HepG2 (cell line): ENCODE measurements at regions not wholly inside any gene's neighbourhood (a gene's known extent, or its start where the extent isn't known, plus 50 kb on each side); places are given as distances from the start of the nearest gene placed in this dataset.

Experiments
- ATAC-seq: fragments of 200-7000 bp; cut with Tn5 transposase; 3 replicates; pipeline ENCODE4 v1.9.1; 2020; ENCODE audit warnings: mild to moderate bottlenecking, moderate library complexity
- BruUV-seq: library from RNA; stranded (reverse); fragments of 400-500 nt; replicated peaks from 2 replicates; lab custom pipeline; 2021; lab: Mats Ljungman, UMichigan
- CTCF ChIA-PET: fragments of 300-600 bp; formaldehyde crosslinking; extraction: SDS; loops from one replicate; lab custom pipeline; 2021; ENCODE audit warnings: low total read pairs, inconsistent platforms, low intra/inter-chr PET ratio; lab: Yijun Ruan, JAX
- POLR2A ChIA-PET: fragments of 350-600 bp; sonication (Branson Sonifier 250); formaldehyde crosslinking; loops from one replicate; lab custom pipeline; 2020; ENCODE audit warnings: antibody characterized with exemption, inconsistent platforms; lab: Yijun Ruan, JAX
- DNase-seq: peaks from one replicate; pipeline ENCODE4 v3.0.0-alpha.2; 2015; ENCODE audit warnings: low spot score
- FAIRE-seq: peaks from 3 replicates; lab custom pipeline; 2011; peaks lifted over from hg19 to GRCh38; lab: Jason Lieb, UNC
- H2AFZ ChIP-seq: one replicate; pipeline ENCODE4 v1.6.1; 2011; ENCODE audit warnings: low read length, inconsistent platforms
- H3K27ac ChIP-seq: fragments of 300-600 bp; 3 replicates; pipeline ENCODE4 v1.8.0; 2011; ENCODE audit warnings: mixed run types, mild to moderate bottlenecking, mixed read lengths, low read length, inconsistent platforms; ENCODE audit not compliant: insufficient read depth; ENCODE audit errors: extremely low read length
- H3K27me3 ChIP-seq, 2 experiments: fragments of 200-600 bp in 1 of 2; 2 replicates in 1 of 2; 3 replicates in 1 of 2; pipeline versions ENCODE4 v1.6.0 to v1.8.0; 2011; ENCODE audit warnings: low read length in 2 of 2, mild to moderate bottlenecking in 2 of 2, moderate library complexity in 2 of 2, inconsistent platforms in 1 of 2; ENCODE audit not compliant: insufficient read depth in 2 of 2, control insufficient read depth in 1 of 2
- H3K36me3 ChIP-seq, 2 experiments: fragments of 200-600 bp in 1 of 2; replicated peaks in 1 of 2; 2 replicates in 1 of 2; 3 replicates in 1 of 2; pipeline versions ENCODE4 v1.5.1 to v1.8.0; 2011; ENCODE audit warnings: low read length in 2 of 2, inconsistent platforms in 1 of 2; ENCODE audit not compliant: insufficient read depth in 2 of 2, control insufficient read depth in 1 of 2
- H3K4me1 ChIP-seq: 2 replicates; pipeline ENCODE4 v1.5.1; 2012; ENCODE audit warnings: low read length, inconsistent platforms; ENCODE audit not compliant: insufficient read depth
- H3K4me2 ChIP-seq: 2 replicates; pipeline ENCODE4 v1.6.0; 2011; ENCODE audit warnings: low read depth, low read length, inconsistent platforms
- H3K4me3 ChIP-seq, 3 experiments: fragments of 200-600 bp in 1 of 3; sonication (generic), shearing (Covaris generic) in 1 of 3; replicated peaks in 1 of 3; 2 replicates each; pipeline ENCODE4 v1.5.1; 2011 to 2016; ENCODE audit warnings: low read length in 3 of 3, inconsistent platforms in 2 of 3, low read depth in 2 of 3, mild to moderate bottlenecking in 2 of 3, control low read depth in 1 of 3, mixed read lengths in 1 of 3; ENCODE audit not compliant: insufficient read depth in 1 of 3
- H3K79me2 ChIP-seq: one replicate; pipeline ENCODE4 v1.6.1; 2011; ENCODE audit warnings: low read length, inconsistent platforms; ENCODE audit not compliant: insufficient read depth
- H3K9ac ChIP-seq: 2 replicates; pipeline ENCODE4 v1.6.0; 2011; ENCODE audit warnings: mild to moderate bottlenecking, low read depth, low read length, inconsistent platforms; ENCODE audit not compliant: insufficient read depth
- H3K9me3 ChIP-seq: 2 replicates; pipeline ENCODE4 v1.5.1; 2012; ENCODE audit warnings: mild to moderate bottlenecking, low read length
- H4K20me1 ChIP-seq: 2 replicates; pipeline ENCODE4 v1.6.0; 2011; ENCODE audit warnings: inconsistent platforms, mild to moderate bottlenecking, low read length, moderate library complexity; ENCODE audit not compliant: insufficient read depth
- ATF7 ChIP-seq, 2 experiments: fragments of 450-650 bp in 1 of 2; sonication (generic) in 1 of 2; formaldehyde crosslinking in 1 of 2; IDR thresholded peaks; 2 replicates each; pipeline versions ENCODE4 v1.4.0 to v1.6.1; 2016 to 2020; ENCODE audit warnings: antibody characterized with exemption in 1 of 2, mild to moderate bottlenecking in 1 of 2, missing genetic modification reagents in 1 of 2
- HOMEZ ChIP-seq: IDR thresholded peaks from 2 replicates; pipeline ENCODE4 v1.6.1; 2016; ENCODE audit warnings: low read depth
- MAZ ChIP-seq, 2 experiments: sonication (generic) in 1 of 2; formaldehyde crosslinking in 1 of 2; IDR thresholded peaks; 2 replicates each; pipeline versions ENCODE4 v1.5.0 to v1.6.1; 2012 to 2020; ENCODE audit warnings: low read depth in 2 of 2, mild to moderate bottlenecking in 2 of 2, borderline replicate concordance in 1 of 2, improper control_type of control experiment in 1 of 2, low read length in 1 of 2, missing genetic modification reagents in 1 of 2, moderate library complexity in 1 of 2
- PRMT3 ChIP-seq: sonication (generic); formaldehyde crosslinking; IDR thresholded peaks from 2 replicates; pipeline ENCODE4 v1.8.1; 2022; ENCODE audit warnings: low read depth, mild to moderate bottlenecking, moderate library complexity, missing genetic modification reagents, borderline replicate concordance
- ZNF20 ChIP-seq: sonication (generic); formaldehyde crosslinking; IDR thresholded peaks from 2 replicates; pipeline ENCODE4 v1.4.0; 2020; ENCODE audit warnings: mild to moderate bottlenecking, moderate library complexity, missing genetic modification reagents
- ZNF326 ChIP-seq: sonication (generic); formaldehyde crosslinking; IDR thresholded peaks from 2 replicates; pipeline ENCODE4 v1.4.0; 2020; ENCODE audit warnings: missing genetic modification reagents, borderline replicate concordance
- WGBS: methylation state at CpG from one replicate; pipeline ENCODE4 v1.1.6; 2017; ENCODE audit warnings: low lambda C conversion rate; 5-methylcytosine and 5-hydroxymethylcytosine counted together
- in situ Hi-C: cut with HindIII; loops from 2 replicates; pipeline ENCODE4 v1.10.0; 2017; ENCODE audit warnings: low pct_unique_long_range_greater_than_20kb; ENCODE audit not compliant: extremely low pct_ligation_motif_present
- intact Hi-C: fragments of 100-400 bp; cut with micrococcal nuclease; formaldehyde crosslinking; loops from one replicate; pipeline ENCODE4 v1.10.0; 2022; ENCODE audit not compliant: unreplicated experiment
- TF ChIP-seq, protein P1 (sequence below): IDR thresholded peaks from 2 replicates; pipeline ENCODE4 v1.6.1; 2016; ENCODE audit warnings: missing biosample characterization, missing genetic modification reagents, low read depth

DNA sequence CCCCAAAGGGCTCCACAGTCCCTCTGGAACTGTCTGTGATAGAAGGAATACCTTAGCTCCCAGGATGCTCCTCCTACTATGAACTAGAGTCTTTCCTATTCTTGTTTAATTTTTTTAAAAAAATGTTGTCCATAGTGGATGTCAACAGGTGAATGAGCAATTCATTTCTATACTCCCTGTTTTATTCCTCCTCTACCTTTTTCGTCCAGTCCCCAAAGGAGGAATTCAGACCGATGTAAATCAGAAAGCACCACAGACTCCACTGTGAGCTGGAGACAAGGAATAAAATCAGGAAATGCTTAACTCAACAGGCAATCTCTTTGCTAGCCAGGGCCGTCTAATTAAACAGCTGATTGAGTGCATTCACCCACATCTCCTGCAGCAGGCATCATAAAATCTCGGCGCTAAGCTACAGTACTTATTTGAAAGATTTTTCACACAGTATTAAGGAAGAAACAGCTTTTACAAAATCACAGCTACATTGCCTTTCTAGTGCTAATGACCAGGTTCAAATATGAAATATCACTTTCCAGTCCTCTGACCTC is 381.6 kb downstream of the SIPA1L2 start:
- Histone ChIP-seq H3K9me3 (no peaks in the 10 kb centered on the region), H2AFZ (no peak overlapping the region), H3K79me2 (no peaks in the 10 kb centered on the region), H3K4me1 (no peaks in the 10 kb centered on the region), H3K9ac (no peak overlapping the region), H3K4me2 (no peak overlapping the region), H3K36me3 (no peaks in the 10 kb centered on the region), H3K27me3 (peaks cover 1 to 7% of the 10 kb centered on the region in 2 experiments; a peak in 2 of 5 replicates), H3K27ac (no peak overlapping the region), H4K20me1 (no peaks in the 10 kb centered on the region), H3K4me3 (no peak overlapping the region)
- intact Hi-C loops, result no loop called here
- 21% methylated on average over 5 of the region's 5 CpGs for WGBS
- in situ Hi-C loops, result no loop called here
- TF ChIP-seq PRMT3 (no peak), ATF7 (IDR thresholded peaks at IDR 0.05) (no peak), ATF7 (CRISPR knock-in tag; IDR thresholded peaks at IDR 0.05) (no peak), ZNF20 (CRISPR knock-in tag) (no peak), HOMEZ (CRISPR knock-in tag) (no peak), MAZ (IDR thresholded peaks at IDR 0.05; ENCODE audit: borderline replicate concordance, low read depth, low read length) (no peak), MAZ (CRISPR knock-in tag; IDR thresholded peaks at IDR 0.05; ENCODE audit: low read depth) (no peak), ZNF326 (CRISPR knock-in tag) (no peak)
- TF ChIP-seq, protein P1, sequence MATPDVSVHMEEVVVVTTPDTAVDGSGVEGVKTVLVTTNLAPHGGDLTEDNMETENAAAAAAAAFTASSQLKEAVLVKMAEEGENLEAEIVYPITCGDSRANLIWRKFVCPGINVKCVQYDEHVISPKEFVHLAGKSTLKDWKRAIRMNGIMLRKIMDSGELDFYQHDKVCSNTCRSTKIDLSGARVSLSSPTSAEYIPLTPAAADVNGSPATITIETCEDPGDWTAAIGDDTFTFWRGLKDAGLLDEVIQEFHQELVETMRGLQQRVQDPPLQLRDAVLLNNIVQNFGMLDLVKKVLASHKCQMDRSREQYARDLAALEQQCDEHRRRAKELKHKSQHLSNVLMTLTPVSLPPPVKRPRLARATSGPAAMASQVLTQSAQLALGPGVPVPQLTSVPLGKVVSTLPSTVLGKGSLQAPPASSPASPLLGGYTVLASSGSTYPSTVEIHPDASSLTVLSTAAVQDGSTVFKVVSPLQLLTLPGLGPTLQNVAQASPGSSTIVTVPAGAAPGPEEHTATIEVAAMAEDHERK, result no peak
- no peak for FAIRE-seq
- BruUV-seq, result no TSS peak
- POLR2A ChIA-PET, result no interaction called here
- DNase-seq, result no peak
- ATAC-seq, result no peak
- CTCF ChIA-PET, result no interaction called here
